ENCODE measurements at regions not wholly inside any gene's neighbourhood (a gene's known extent, or its start where the extent isn't known, plus 50 kb on each side); places are given as distances from the start of the nearest gene placed in this dataset.

DNA sequence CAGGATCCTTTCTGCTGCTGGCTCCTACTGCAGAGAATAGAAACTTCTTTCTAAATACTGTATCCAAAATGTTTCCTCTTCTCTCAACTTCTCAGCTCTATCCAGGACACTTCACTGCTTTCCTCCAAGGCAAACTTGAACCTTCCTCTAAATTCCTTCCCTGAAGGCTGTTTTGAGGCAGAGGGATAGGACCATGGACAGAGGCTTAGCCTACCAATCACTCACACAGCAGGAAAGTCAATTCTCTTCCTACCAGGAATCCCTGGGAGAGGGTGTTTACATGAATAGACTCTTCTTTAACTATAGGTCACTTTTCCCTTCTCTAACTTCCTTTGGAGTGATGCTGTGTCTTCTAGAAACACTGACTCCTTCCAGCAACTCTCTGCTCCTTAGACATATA is 115.6 kb upstream of the MKLN1 start:
- Histone ChIP-seq H3K27me3 (ENCODE audit: control insufficient read depth, insufficient read depth, low read length) (peaks cover 2% of the 10 kb centered on the region), H3K9ac (ENCODE audit: low read depth, low read length) (no peak overlapping the region), H3K4me1 (ENCODE audit: control insufficient read depth, insufficient read depth, low read length) (no peaks in the 10 kb centered on the region), H3K4me3 (ENCODE audit: low read length) (no peak overlapping the region), H3K36me3 (ENCODE audit: insufficient read depth, low read length) (no peaks in the 10 kb centered on the region), H3K4me2 (ENCODE audit: low read length) (no peak overlapping the region), H3K9me3 (replicated peaks; ENCODE audit: low read length) (no peaks in the 10 kb centered on the region)

DNA sequence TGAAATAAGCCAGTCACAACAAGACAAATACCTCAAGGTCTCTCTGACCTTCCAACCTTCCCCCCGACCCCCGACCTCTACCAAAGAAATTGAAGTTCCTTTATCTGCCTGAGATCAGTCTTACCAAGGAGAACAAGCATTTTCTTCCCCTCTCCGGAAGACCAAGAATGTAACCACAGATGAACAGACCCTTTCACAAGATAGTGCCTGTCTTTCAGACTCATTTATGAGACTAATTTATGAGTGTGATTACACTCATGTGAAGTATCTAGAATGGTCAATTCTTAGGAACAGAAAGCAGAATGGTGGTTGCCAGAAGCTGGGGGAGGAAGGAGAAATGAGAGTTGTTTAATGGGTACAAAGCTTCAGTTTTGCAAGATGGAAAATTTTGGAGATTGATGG is 108.9 kb upstream of the MKLN1 start:
- H3K4me3 ChIP-seq (ENCODE audit: low read length) = no peak overlapping the region
- H3K4me1 ChIP-seq (ENCODE audit: control insufficient read depth, insufficient read depth, low read length) = no peaks in the 10 kb centered on the region
- H3K4me2 ChIP-seq (ENCODE audit: low read length) = no peak overlapping the region
- H3K27me3 ChIP-seq (ENCODE audit: control insufficient read depth, insufficient read depth, low read length) = no peaks in the 10 kb centered on the region
- H3K36me3 ChIP-seq (ENCODE audit: insufficient read depth, low read length) = no peaks in the 10 kb centered on the region
- no peaks in the 10 kb centered on the region for H3K9me3 ChIP-seq (replicated peaks; ENCODE audit: low read length)
- no peak overlapping the region for H3K9ac ChIP-seq (ENCODE audit: low read depth, low read length)

DNA sequence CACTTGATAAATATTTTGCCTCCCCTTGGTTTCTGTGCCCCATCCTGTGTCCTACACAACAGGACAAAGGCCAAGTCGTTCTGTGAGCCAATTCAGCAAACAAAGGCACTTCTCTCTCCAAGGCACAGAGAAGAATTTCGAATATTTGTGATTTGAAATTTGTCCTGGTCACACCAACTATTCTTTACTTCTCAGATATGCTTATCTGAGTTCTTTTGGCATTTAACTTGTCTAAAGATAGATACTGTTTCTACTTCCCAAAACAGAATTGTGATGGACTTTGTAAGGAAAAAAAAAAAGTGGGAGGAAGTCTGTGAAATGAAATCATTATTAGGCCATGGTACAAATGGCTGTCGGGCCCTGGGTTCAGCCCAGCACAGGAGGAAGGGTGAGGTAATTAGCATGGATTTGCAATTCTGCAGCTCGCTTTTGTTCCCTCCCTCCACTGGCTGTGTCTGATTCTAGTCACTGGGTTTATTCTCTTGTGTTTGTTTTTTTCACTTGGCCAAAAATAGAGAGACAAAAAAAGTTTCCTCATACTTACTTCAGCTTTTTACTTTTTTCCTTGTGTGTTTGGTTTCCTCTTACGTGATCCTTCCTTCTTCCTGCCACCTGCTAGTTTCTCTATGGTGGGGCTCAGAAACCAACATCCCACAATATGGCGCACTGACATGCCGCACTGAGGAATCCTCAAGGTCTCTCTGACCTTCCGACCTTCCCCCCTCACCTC is 108.2 kb upstream of the MKLN1 start:
- Histone ChIP-seq H3K9ac (ENCODE audit: low read depth, low read length) (no peak overlapping the region), H3K4me2 (ENCODE audit: low read length) (no peak overlapping the region), H3K9me3 (replicated peaks; ENCODE audit: low read length) (no peaks in the 10 kb centered on the region), H3K4me3 (ENCODE audit: low read length) (no peak overlapping the region), H3K4me1 (ENCODE audit: control insufficient read depth, insufficient read depth, low read length) (no peaks in the 10 kb centered on the region), H3K27me3 (ENCODE audit: control insufficient read depth, insufficient read depth, low read length) (no peaks in the 10 kb centered on the region), H3K36me3 (ENCODE audit: insufficient read depth, low read length) (no peaks in the 10 kb centered on the region)

DNA sequence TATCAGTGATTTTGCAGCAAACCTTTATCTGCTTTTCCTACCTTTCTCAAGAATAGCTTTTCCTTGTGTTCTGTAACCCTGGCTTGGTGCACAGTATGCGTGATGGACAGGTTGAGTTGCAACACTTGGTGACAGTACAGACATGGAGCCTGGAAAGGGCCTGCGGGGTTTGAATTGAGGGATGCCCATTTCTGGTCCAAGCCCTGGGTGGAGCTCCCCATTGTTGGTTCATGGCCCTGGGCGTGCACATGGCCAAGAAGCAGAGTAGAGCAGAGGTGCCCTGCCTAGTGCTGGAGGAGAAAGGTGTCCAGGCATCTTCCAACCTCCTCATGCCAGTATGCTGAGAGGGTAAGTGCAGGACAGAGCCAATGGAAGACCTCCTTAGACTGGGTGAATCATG is 106.6 kb upstream of the MKLN1 start:
- Histone ChIP-seq H3K4me1 (ENCODE audit: control insufficient read depth, insufficient read depth, low read length) (no peaks in the 10 kb centered on the region), H3K36me3 (ENCODE audit: insufficient read depth, low read length) (no peaks in the 10 kb centered on the region), H3K4me2 (ENCODE audit: low read length) (no peak overlapping the region), H3K9ac (ENCODE audit: low read depth, low read length) (no peak overlapping the region), H3K27me3 (ENCODE audit: control insufficient read depth, insufficient read depth, low read length) (no peaks in the 10 kb centered on the region), H3K4me3 (ENCODE audit: low read length) (no peak overlapping the region), H3K9me3 (replicated peaks; ENCODE audit: low read length) (no peaks in the 10 kb centered on the region)

DNA sequence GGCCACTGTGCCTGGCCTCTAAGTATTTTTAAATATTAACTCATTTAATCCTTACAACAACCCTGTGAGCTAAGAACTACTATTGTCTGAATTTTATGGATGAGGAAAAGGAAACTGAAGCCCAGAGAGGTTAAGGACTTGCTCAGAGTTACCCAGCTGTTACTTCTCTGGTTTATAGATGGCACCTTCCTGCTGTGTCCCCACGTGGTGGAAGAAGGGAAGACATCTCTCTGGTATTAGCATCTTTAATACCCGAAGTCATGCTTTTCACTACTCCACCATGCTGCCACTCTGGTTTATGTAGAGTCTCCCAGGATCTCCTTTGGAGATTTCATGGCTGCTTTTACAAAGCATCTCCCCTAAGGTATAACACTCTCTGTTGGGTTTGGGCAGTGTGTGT is 105.5 kb upstream of the MKLN1 start:
- Histone ChIP-seq H3K36me3 (ENCODE audit: insufficient read depth, low read length) (no peaks in the 10 kb centered on the region), H3K4me2 (ENCODE audit: low read length) (no peak overlapping the region), H3K27me3 (ENCODE audit: control insufficient read depth, insufficient read depth, low read length) (no peaks in the 10 kb centered on the region), H3K9me3 (replicated peaks; ENCODE audit: low read length) (no peaks in the 10 kb centered on the region), H3K4me3 (ENCODE audit: low read length) (no peak overlapping the region), H3K4me1 (ENCODE audit: control insufficient read depth, insufficient read depth, low read length) (no peaks in the 10 kb centered on the region), H3K9ac (ENCODE audit: low read depth, low read length) (no peak overlapping the region)

DNA sequence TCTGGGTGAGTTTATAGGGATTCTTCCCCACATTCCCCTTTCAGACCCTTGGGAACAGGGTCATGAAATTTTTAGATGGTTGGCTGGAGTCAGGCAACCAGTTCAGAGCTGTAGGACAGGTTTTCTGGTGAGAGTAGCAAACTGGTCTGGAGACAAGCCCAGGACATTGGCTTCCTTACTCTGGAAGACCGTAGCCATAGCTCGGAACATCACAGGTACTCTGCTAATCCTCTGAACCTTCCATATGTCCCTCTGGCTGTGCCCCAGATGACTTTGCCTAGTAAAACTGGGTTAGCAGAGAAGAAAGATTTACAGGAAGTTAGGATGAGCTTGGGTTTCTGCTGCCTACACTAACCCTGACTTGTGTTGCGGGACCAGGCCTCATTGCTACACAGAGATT is 104.5 kb upstream of the MKLN1 start:
- H3K9me3 ChIP-seq (replicated peaks; ENCODE audit: low read length) = no peaks in the 10 kb centered on the region
- no peaks in the 10 kb centered on the region for H3K4me1 ChIP-seq (ENCODE audit: control insufficient read depth, insufficient read depth, low read length)
- H3K36me3 ChIP-seq (ENCODE audit: insufficient read depth, low read length) = no peaks in the 10 kb centered on the region
- no peak overlapping the region for H3K4me3 ChIP-seq (ENCODE audit: low read length)
- no peak overlapping the region for H3K4me2 ChIP-seq (ENCODE audit: low read length)
- no peak overlapping the region for H3K9ac ChIP-seq (ENCODE audit: low read depth, low read length)
- H3K27me3 ChIP-seq (ENCODE audit: control insufficient read depth, insufficient read depth, low read length) = no peaks in the 10 kb centered on the region

DNA sequence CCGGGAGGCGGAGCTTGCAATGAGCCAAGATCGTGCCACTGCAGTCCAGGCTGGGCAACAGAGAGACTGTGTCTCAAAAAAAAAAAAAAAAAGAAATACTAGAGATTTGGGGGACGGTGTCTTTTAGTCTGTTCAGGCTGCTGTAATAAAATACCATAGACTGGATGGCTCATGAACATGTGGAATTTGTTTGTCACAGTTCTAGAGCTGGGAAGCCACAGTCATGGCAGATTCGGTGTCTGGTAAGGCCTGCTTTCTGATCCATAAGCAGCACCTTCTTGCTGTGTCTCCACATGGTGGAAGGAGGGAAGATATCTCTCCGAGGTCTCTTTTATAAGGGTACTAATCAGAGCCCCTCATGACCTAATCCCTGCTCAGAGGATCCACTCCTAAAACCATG is 102.7 kb upstream of the MKLN1 start:
- H3K27me3 ChIP-seq (ENCODE audit: control insufficient read depth, insufficient read depth, low read length) = no peaks in the 10 kb centered on the region

DNA sequence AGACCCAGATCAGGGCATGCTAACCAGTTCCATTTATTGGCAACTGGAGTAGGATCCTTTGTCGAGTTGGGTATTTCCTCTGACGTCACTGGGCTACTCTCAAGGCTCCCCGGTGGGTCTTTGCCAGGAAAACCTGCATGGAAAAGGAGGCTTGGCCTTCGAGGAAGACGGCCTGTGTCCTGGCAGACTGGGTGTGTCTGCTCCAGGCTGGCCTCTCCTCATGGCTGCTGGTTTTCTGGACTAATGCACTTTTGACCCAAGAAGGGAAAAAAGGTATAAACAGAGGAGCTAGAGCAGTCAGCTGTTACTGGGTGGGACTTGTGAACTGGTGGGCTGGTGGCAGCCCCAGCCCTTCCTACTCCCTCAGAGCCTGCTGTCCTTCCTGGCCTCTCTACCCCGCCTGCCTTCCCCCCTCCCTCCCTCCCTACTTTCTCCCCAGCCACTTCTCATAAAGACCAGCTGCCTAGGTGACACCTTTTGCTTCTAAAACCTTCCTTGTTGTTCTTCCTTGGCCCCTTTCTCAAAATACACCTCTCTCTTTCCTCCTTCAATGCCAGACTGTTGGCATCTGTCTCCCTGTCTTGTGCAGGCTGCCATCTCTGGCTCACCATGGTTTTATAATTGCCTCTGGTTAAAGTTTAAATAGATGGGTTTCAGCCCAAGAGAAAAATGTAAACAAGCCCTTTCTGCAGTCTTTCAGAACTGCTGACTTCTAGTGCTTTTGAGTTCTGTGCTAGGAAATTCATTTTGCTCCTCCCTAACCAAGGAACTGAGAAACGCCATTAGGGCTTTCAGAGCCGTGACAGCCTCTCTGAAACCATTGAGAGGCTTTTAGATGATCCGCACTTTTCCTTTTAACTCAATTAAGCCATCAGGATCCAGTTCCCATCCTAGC is 101.8 kb upstream of the MKLN1 start:
- Histone ChIP-seq H3K9me3 (replicated peaks; ENCODE audit: low read length) (no peaks in the 10 kb centered on the region), H3K27me3 (ENCODE audit: control insufficient read depth, insufficient read depth, low read length) (no peaks in the 10 kb centered on the region), H3K4me1 (ENCODE audit: control insufficient read depth, insufficient read depth, low read length) (no peaks in the 10 kb centered on the region), H3K36me3 (ENCODE audit: insufficient read depth, low read length) (no peaks in the 10 kb centered on the region), H3K4me2 (ENCODE audit: low read length) (no peak overlapping the region), H3K9ac (ENCODE audit: low read depth, low read length) (no peak overlapping the region), H3K4me3 (ENCODE audit: low read length) (no peak overlapping the region)

More for the DNA sequence above, 102.7 kb upstream of the MKLN1 start:
- H3K36me3 ChIP-seq (ENCODE audit: insufficient read depth, low read length) = no peaks in the 10 kb centered on the region
- no peak overlapping the region for H3K4me2 ChIP-seq (ENCODE audit: low read length)
- H3K4me3 ChIP-seq (ENCODE audit: low read length) = no peak overlapping the region
- H3K9me3 ChIP-seq (replicated peaks; ENCODE audit: low read length) = no peaks in the 10 kb centered on the region
- H3K9ac ChIP-seq (ENCODE audit: low read depth, low read length) = no peak overlapping the region
- no peaks in the 10 kb centered on the region for H3K4me1 ChIP-seq (ENCODE audit: control insufficient read depth, insufficient read depth, low read length)

DNA sequence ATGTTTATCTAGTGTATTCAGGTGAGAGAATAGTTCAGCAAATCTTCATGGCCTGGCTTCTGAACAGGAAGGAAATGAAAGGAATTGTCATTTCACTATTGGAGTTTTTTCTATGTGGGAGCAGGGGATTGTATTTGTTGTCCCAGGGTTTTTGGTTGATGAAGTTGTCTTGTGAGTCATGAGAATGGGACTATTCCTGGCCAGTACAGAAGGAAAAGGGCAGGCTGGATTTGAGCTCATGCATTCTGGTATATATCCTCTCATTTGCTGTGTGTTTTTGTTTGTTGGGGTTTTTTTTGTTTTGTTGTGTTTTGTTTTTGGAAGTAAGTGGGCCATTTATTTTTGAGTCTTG is 101.2 kb upstream of the MKLN1 start:
- Histone ChIP-seq H3K36me3 (ENCODE audit: insufficient read depth, low read length) (no peaks in the 10 kb centered on the region), H3K9me3 (replicated peaks; ENCODE audit: low read length) (no peaks in the 10 kb centered on the region), H3K4me2 (ENCODE audit: low read length) (no peak overlapping the region), H3K9ac (ENCODE audit: low read depth, low read length) (no peak overlapping the region), H3K27me3 (ENCODE audit: control insufficient read depth, insufficient read depth, low read length) (no peaks in the 10 kb centered on the region), H3K4me1 (ENCODE audit: control insufficient read depth, insufficient read depth, low read length) (peaks cover 5% of the 10 kb centered on the region), H3K4me3 (ENCODE audit: low read length) (no peak overlapping the region)

DNA sequence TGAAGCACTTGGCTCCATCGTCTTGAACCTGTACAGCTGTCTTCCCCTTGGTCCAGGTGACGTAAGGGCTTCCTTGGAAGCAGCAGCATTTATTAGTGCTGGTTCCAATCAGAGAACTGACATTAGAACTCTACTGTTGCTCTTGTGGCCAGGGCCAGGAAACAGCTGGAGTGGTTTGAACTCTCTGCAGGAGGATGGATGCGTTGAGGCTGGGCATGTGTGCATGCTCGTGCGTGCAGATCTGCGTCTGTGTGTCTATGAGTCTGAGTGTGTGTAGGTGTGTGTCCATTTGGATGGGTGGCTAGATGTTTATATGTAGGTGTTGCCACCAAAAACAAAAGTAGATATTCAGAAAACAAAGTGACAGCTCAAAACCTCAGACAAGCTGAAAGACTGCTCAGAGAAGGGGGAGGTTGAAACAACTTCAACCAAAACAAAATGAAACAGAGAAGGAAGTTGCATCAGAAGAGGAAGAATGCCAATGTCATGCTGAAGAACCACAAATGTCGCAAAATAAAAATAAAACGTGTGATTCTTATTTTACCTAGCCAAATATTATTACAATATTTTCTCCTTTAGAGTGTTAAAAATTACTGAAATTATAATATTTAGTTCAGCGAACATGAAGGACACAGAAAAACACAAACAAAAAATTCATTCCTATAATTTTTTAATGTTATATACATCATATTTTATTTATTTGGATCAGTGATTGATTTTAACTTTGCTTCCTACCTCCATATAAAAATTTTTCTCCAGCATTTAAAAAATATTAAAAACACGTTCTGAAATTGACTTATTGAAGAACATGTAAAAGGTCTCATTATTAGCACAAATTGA is 96.1 kb upstream of the MKLN1 start:
- H3K9me3 ChIP-seq (replicated peaks; ENCODE audit: low read length) = no peaks in the 10 kb centered on the region
- H3K27me3 ChIP-seq (ENCODE audit: control insufficient read depth, insufficient read depth, low read length) = no peaks in the 10 kb centered on the region
- H3K4me2 ChIP-seq (ENCODE audit: low read length) = peak overlapping the region; percentile 24
- peaks cover 22% of the 10 kb centered on the region for H3K4me1 ChIP-seq (ENCODE audit: control insufficient read depth, insufficient read depth, low read length)
- H3K36me3 ChIP-seq (ENCODE audit: insufficient read depth, low read length) = no peaks in the 10 kb centered on the region
- H3K4me3 ChIP-seq (ENCODE audit: low read length) = no peak overlapping the region
- H3K9ac ChIP-seq (ENCODE audit: low read depth, low read length) = no peak overlapping the region

DNA sequence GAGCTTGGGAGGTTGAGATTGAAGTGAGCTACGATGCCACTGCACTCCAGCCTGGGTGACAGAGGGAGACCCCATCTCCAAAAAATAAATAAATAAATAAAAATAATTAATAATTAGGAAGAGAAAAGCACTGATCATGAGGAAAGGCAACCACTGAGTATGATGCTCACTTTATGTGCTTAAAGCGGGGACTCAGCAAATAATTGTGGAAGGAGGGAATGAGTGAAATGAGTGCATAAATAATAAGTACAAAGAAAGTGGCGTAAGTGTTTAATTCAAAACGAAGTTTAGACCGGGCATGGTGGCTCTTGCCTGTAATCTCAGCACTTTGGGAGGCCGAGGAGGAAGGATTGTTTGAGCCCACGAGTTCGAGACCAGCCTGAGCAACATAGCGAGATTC is 94.9 kb upstream of the MKLN1 start:
- Histone ChIP-seq H3K9ac (ENCODE audit: low read depth, low read length) (no peak overlapping the region), H3K27me3 (ENCODE audit: control insufficient read depth, insufficient read depth, low read length) (no peaks in the 10 kb centered on the region), H3K4me1 (ENCODE audit: control insufficient read depth, insufficient read depth, low read length) (peaks cover 26% of the 10 kb centered on the region), H3K36me3 (ENCODE audit: insufficient read depth, low read length) (no peaks in the 10 kb centered on the region), H3K4me3 (ENCODE audit: low read length) (no peak overlapping the region), H3K9me3 (replicated peaks; ENCODE audit: low read length) (no peaks in the 10 kb centered on the region), H3K4me2 (ENCODE audit: low read length) (no peak overlapping the region)

Data from skeletal muscle satellite cell (primary cell).